Heart right ventricle (tissue), 16 donors: ENCODE measurements at regions not wholly inside any gene's neighbourhood (a gene's known extent, or its start where the extent isn't known, plus 50 kb on each side); places are given as distances from the start of the nearest gene placed in this dataset.

Experiments used
- ATAC-seq, 8 donors: fragments of 200-7000 bp; cut with Tn5 transposase; one replicate each; pipeline ENCODE4 v1.9.1; 2020; ENCODE audit warnings: mild to moderate bottlenecking in 8 of 8, moderate library complexity in 8 of 8, moderate number of reproducible peaks in 1 of 8
- DNase-seq, 2 donors: peaks; one replicate each; pipeline ENCODE4 v3.0.0-alpha.2; 2020
- H3K27ac ChIP-seq, 10 donors: fragments of 200-600 bp; sonication (generic) in 2 of 10; one replicate each; pipeline versions ENCODE4 v1.5.0 to v1.8.0; 2020 to 2022; ENCODE audit warnings: mild to moderate bottlenecking in 3 of 10
- H3K27me3 ChIP-seq, 7 donors: fragments of 200-600 bp; one replicate each; pipeline ENCODE4 v1.8.0; 2021 to 2022; ENCODE audit warnings: mild to moderate bottlenecking in 2 of 7
- H3K36me3 ChIP-seq, 9 donors: fragments of 200-600 bp; sonication (generic) in 1 of 9; one replicate each; pipeline versions ENCODE4 v1.5.0 to v1.8.0; 2020 to 2022; ENCODE audit warnings: mild to moderate bottlenecking in 2 of 9
- H3K4me1 ChIP-seq, 9 donors: fragments of 200-600 bp; sonication (generic) in 1 of 9; one replicate each; pipeline versions ENCODE4 v1.5.0 to v1.8.0; 2020 to 2022; ENCODE audit warnings: mild to moderate bottlenecking in 4 of 9
- H3K4me3 ChIP-seq, 10 donors: fragments of 200-600 bp; sonication (generic) in 2 of 10; one replicate each; pipeline versions ENCODE4 v1.5.0 to v1.8.0; 2020 to 2022; ENCODE audit warnings: mild to moderate bottlenecking in 7 of 10, moderate library complexity in 2 of 10
- H3K9me3 ChIP-seq, 11 donors: fragments of 200-600 bp in 10 of 11; sonication (generic) in 2 of 11; one replicate each; pipeline versions ENCODE4 v1.5.0 to v1.8.0; 2013 to 2022; ENCODE audit warnings: mild to moderate bottlenecking in 2 of 11, control low read depth in 1 of 11, moderate library complexity in 1 of 11
- CTCF ChIP-seq, 9 donors: fragments of 200-600 bp; sonication (generic) in 2 of 9; IDR thresholded peaks; one replicate each; pipeline versions ENCODE4 v1.5.0 to v1.8.0; 2021 to 2022; ENCODE audit warnings: antibody characterized with exemption in 9 of 9, mild to moderate bottlenecking in 5 of 9, moderate library complexity in 1 of 9
- WGBS, 2 donors: extraction: QIAGEN DNeasy Blood & Tissue Kit; methylation state at CpG; one replicate each; pipeline ENCODE4 v1.1.7; 2013; ENCODE audit warnings: inconsistent platforms in 1 of 2; 5-methylcytosine and 5-hydroxymethylcytosine counted together
- intact Hi-C, 10 donors: fragments of 100-400 bp; cut with DNase I; formaldehyde crosslinking; loops; one replicate each; pipeline versions ENCODE4 v1.11.1 to v1.14.2; 2022
- donor health status: Arrhythmogenic right ventricular cardiomyopathy.
- donor health status: ischemic (EF 13 %, LVEDD 7.1; RV severe dilation, severe dysfunction).
- donor health status: healthy with polysubstance abuse.
- donor health status: DM: no; HTN: yes; CAD: no.
- donor health status: DM: no; HTN: no; CAD: no.
- donor health status: ischemic (EF 25% LVEDD 6.9; RV normal size, moderate dysfunction).
- donor health status: ischemic (EF 25% LVEDD 5.7; RV mildly dilated, moderate dysfunction).
- donor health status: healthy.
- donor health status: DM: yes; HTN: yes; CAD: no.
- donor health status: Ischemic cardiomyopathy.
- donor health status: ischemic (EF 35%, LVEDD 5.7; RV mildly dilated, moderate dysfunction).
- donor health status: nonischemic (EF 11% LVEDD 7.7; RV severe dilation, severe dysfunction).
- donor health status: DM: yes; HTN: yes; CAD: no.
- donor health status: PGD.
- donor health status: ischemic (EF 29% LVEDD 5.4; RV normal size, mild dysfunction).
- donor health status: nonischemic (EF 23%, LVEDD 6.1; RV moderate dilation, normal function).

- DNase-seq, result no peak
- Histone ChIP-seq H3K4me1 (peaks cover 3 to 15% (median 8%) of the 10 kb centered on the region in 9 donors), H3K4me3 (no peak overlapping the region), H3K27me3 (peaks cover 0 to 80% (median 49%) of the 10 kb centered on the region in 7 donors), H3K36me3 (no peaks in the 10 kb centered on the region), H3K9me3 (no peaks in the 10 kb centered on the region), H3K27ac (no peak overlapping the region)
- WGBS, 2 donors, result 70 to 79% methylated on average over 7 of the region's 7 CpGs
- TF ChIP-seq CTCF (IDR thresholded peaks at IDR 0.05), result no peak
- intact Hi-C loops, result loop anchor here in 1 of 10 donors (5.0 kb wide), 1 partner anchor 626 kb away; no protein-coding TSS in a partner anchor
- ATAC-seq, result no peak
These were observed 183.8 kb downstream of the OPA1 start for GRCh38 chr3:193776626-193777358.

- DNase-seq, result no peak
- peaks cover 0 to 77% (median 49%) of the 10 kb centered on the region in 7 donors for H3K27me3 ChIP-seq
- H3K4me1 ChIP-seq, result peaks cover 3 to 22% (median 8%) of the 10 kb centered on the region in 9 donors
- intact Hi-C loops, result loop anchor here in 1 of 10 donors (5.0 kb wide), 1 partner anchor 625 kb away; no protein-coding TSS in a partner anchor
- no peaks in the 10 kb centered on the region for H3K36me3 ChIP-seq
- H3K9me3 ChIP-seq, result no peaks in the 10 kb centered on the region
- no peak for ATAC-seq
- no peak overlapping the region for H3K4me3 ChIP-seq
- 58 to 62% methylated on average over 9 of the region's 9 CpGs for WGBS, 2 donors
- H3K27ac ChIP-seq, result no peak overlapping the region
- TF ChIP-seq CTCF (IDR thresholded peaks at IDR 0.05), result no peak
These were observed 184.5 kb downstream of the OPA1 start for GRCh38 chr3:193777524-193777923.

GRCh38 chr3:193778676-193779075, 185.7 kb downstream of the OPA1 start:
- no peak for TF ChIP-seq CTCF (IDR thresholded peaks at IDR 0.05)
- H3K27me3 ChIP-seq, result peaks cover 4 to 72% (median 49%) of the 10 kb centered on the region in 7 donors
- H3K4me1 ChIP-seq, result peaks cover 3 to 22% (median 8%) of the 10 kb centered on the region in 9 donors
- no peak overlapping the region for H3K4me3 ChIP-seq
- no peak overlapping the region for H3K27ac ChIP-seq
- no peak for DNase-seq
- ATAC-seq, result no peak
- H3K36me3 ChIP-seq, result no peaks in the 10 kb centered on the region
- no peaks in the 10 kb centered on the region for H3K9me3 ChIP-seq
- 66 to 76% methylated on average over 10 of the region's 10 CpGs for WGBS, 2 donors
- intact Hi-C loops, result loop anchor here in 1 of 10 donors (5.0 kb wide), 1 partner anchor 624 kb away; no protein-coding TSS in a partner anchor

- H3K27me3 ChIP-seq, result peaks cover 4 to 81% (median 58%) of the 10 kb centered on the region in 7 donors
- no peaks in the 10 kb centered on the region for H3K36me3 ChIP-seq
- DNase-seq (no peak), ATAC-seq (no peak)
- intact Hi-C loops, result loop anchor here in 7 of 10 donors (1.0 to 10.0 kb wide), 10 partner anchors 222 to 625 kb away; partner anchors contain the start of gene HES1 (in 3 of the 7)
- H3K4me3 ChIP-seq, result no peak overlapping the region
- peaks cover 3 to 22% (median 8%) of the 10 kb centered on the region in 9 donors for H3K4me1 ChIP-seq
- TF ChIP-seq CTCF (IDR thresholded peaks at IDR 0.05), result no peak
- H3K27ac ChIP-seq, result no peak overlapping the region
- 76 to 77% methylated on average over 6 of the region's 6 CpGs for WGBS, 2 donors
- no peaks in the 10 kb centered on the region for H3K9me3 ChIP-seq
These were observed 186.9 kb downstream of the OPA1 start for GRCh38 chr3:193779933-193780332.
